ENCODE measurements at regions not wholly inside any gene's neighbourhood (a gene's known extent, or its start where the extent isn't known, plus 50 kb on each side); places are given as distances from the start of the nearest gene placed in this dataset.

- no peak for TF ChIP-seq CTCF (IDR thresholded peaks at IDR 0.05; ENCODE audit: insufficient read depth, missing control alignments)
- FAIRE-seq = no peak
- DNase-seq (ENCODE audit: insufficient read length, low spot score) = no peak
Observed at GRCh38 chr1:232376632-232377493, 253.1 kb downstream of the SIPA1L2 start.

GRCh38 chr1:232372841-232373440 lies 257.0 kb downstream of the SIPA1L2 start:
- no peak for TF ChIP-seq CTCF (IDR thresholded peaks at IDR 0.05; ENCODE audit: insufficient read depth, missing control alignments)
- FAIRE-seq (no peak), DNase-seq (ENCODE audit: insufficient read length, low spot score) (no peak)

GRCh38 chr1:232372431-232372830 lies 257.5 kb downstream of the SIPA1L2 start:
- no peak for TF ChIP-seq CTCF (IDR thresholded peaks at IDR 0.05; ENCODE audit: insufficient read depth, missing control alignments)
- no peak for DNase-seq (ENCODE audit: insufficient read length, low spot score)
- FAIRE-seq = no peak

- DNase-seq (ENCODE audit: insufficient read length, low spot score) (no peak), FAIRE-seq (no peak)
- TF ChIP-seq CTCF (IDR thresholded peaks at IDR 0.05; ENCODE audit: insufficient read depth, missing control alignments) = no peak
Observed at GRCh38 chr1:232369451-232370296, 260.3 kb downstream of the SIPA1L2 start.

- no peak for TF ChIP-seq CTCF (IDR thresholded peaks at IDR 0.05; ENCODE audit: insufficient read depth, missing control alignments)
- DNase-seq (ENCODE audit: insufficient read length, low spot score) = no peak
- peak; percentile 81 for FAIRE-seq
Observed at GRCh38 chr1:232368821-232369321, 261.1 kb downstream of the SIPA1L2 start.

- no peak for DNase-seq (ENCODE audit: insufficient read length, low spot score)
- no peak for TF ChIP-seq CTCF (IDR thresholded peaks at IDR 0.05; ENCODE audit: insufficient read depth, missing control alignments)
- FAIRE-seq = no peak
Observed at GRCh38 chr1:232367293-232367692, 262.6 kb downstream of the SIPA1L2 start.

Measured in D721Med (cell line).